KG1 (cell line): ENCODE measurements at regions not wholly inside any gene's neighbourhood (a gene's known extent, or its start where the extent isn't known, plus 50 kb on each side); places are given as distances from the start of the nearest gene placed in this dataset.

ENCODE experiments used
- DNase-seq: peaks from one replicate; lab custom pipeline; 2025; lab: John Stamatoyannopoulos, UW

DNA sequence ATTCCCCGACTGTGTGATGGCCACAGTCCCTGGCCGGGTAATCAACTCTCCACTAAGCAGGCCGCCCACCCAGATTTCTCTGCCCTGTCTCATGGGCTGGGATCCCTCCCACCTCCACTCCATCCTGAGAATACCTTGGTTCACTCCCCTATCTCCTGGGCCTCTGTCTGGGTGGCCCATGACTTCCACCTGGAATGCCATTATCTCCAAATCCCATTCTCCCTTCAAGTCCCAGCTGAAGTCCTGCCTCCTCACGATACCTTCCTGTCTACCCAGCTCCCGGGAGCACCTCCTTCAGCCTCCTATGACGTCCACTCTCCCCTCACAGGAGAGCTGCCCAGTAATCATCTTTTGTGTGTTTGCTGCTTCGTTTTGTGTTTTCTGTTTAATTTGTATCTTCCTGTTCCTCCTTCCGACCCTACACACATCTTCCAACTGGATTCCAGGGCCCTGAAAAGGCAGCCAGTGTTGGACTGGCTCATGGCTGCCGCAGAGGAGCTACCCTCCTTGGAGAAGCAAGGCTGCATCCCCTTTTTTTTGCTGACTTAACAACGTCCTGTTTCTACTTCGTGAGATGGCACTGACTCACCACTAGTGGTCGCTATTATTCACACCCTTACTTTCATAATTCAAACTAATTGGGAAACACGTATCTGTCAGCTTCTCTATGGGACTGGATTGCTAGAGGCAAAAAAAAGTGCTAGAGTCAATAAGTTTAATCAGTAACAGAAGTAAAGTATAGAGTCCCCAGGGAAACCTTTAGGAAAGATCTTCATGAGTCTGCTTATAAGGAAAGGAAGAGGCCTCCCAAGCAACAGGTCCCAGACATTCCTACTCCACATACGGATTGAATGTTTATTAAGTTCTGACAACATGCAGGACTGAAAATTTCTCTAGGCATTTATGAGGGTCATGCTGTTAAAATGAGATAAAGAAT is 171.9 kb upstream of the GATA6 start:
- peak; percentile 34 for DNase-seq

DNA sequence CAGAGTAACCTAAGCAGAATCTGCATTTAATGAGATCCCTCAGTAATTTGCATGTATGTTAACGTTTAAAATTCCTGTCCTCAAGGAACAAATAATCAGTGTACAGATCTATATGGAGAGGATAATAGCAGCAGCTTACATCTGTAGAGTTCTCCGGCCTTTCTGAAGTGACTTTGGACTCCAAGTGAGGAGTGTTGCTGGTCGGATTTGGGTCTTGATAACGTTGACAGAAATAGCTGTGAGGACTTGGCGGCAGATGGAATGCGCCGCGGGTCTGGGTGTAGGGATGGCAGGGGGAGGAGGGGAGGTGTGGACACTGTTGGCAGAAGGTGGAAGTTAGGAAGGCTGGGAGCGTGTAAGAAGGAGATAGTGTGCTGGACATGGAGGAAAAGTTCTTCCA is 170.9 kb upstream of the GATA6 start:
- no peak for DNase-seq

DNA sequence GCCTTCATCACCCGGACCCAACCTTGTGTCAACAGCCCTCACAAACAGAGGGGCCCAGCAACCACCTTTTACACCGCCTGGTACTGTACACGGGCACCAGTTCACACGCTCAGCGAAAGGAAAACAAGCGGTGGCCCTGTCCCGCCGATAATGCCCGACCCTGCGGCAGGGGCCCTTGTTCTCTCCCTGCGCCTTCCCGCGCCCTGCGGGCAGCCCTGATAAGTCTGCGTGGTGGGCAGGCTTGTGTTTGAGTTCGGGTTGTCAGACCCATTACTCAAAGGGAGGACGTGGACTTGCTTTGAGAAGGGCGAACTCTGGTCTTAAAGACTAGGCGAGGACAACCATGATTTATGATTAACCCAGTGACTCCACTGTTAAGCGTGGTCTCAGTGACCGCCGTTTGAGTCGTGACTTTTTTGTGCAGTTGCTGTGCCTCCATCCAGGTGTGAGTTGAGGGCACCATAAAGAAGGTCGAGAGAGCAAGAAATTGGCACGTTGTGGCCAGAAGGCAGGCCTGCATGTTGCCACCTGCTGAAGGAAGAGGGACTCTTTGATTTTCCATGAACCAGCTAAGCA is 167.4 kb upstream of the GATA6 start:
- no peak for DNase-seq

DNA sequence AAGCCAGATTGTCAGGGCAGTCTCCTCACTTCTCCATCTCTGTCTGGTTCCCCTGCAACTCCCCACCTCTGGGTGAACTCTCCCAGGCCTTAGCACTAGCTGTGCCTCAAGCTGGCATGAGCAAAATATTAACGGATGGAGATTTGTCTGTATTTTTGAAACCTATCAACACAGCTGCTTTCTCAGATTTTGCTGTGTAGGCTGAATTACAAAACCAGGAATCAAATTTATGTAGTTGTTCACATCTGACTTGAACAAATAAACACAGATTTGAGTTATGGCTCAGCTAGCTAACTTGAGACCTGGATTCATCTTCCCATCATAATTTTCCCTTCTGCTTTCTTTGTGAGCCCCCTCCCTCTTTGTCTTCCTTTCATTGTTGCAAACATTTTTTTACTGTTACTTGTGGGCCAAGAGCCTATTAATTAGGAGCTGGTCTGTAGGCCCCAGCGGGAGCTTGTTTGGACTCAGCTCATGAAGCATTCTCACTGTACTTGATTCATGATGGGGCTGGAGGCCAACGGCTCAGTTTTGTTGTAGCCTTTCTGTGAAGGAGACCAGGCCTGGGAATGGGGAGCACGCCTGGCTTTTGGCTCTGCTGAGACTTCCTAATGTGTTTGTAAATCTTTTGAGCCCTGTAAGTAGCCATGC is 164.1 kb upstream of the GATA6 start:
- DNase-seq = no peak

DNA sequence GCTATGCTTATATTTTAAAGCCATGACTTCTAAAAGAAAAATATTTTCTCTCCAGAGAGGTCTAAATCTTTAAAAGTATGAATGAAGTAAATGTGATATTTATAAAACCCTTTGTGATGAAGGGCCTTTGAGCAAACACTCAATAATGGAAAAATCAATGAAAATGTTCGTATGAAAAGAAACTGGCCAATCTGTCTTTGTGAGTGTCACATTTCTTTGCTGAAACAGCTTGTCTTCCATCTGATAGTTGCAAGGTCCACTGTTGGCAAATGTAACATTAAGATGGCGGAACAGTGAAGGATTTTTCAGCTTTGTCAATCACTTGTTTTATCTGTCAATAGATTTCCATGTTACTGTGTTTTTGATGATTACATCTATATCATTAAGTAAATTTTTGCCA is 162.9 kb upstream of the GATA6 start:
- DNase-seq = no peak

DNA sequence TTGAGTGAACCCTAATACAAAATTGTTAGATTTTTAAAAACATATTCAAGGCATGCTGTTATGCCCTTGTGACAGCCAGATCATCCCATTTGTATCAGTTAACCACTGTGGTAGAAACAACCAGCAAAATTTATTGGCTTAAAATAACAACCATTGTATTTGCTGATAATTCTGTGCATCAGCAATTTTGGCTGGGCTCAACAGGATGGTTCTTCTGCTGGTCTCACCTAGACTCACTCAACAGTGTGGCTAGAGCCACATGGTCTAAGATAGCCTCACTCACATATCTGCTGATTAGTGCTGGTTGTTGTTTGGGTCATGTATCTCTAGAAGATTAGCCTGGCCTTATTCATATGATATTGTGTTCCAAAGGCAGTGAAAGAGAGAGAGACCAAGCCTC is 160.1 kb upstream of the GATA6 start:
- DNase-seq = no peak

DNA sequence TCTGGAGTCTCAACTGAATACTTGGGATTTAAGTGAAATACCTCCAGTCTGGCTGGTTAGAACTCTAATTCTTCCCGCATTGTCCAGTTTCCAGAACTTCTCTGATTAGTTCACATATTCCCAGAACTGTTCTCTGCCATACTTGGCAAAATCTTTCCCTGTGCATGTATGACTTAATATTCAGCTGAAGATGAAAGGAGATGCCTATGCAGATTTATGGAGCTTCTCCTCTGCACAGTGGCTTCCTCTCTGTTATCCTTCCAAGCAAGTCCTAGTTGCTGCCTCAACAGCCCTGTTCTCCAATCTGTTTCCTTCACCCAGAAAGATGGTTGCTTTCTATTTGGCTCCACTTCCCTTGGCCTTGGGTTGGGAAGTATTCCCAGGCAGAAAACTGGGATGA is 155.4 kb upstream of the GATA6 start:
- DNase-seq = no peak

DNA sequence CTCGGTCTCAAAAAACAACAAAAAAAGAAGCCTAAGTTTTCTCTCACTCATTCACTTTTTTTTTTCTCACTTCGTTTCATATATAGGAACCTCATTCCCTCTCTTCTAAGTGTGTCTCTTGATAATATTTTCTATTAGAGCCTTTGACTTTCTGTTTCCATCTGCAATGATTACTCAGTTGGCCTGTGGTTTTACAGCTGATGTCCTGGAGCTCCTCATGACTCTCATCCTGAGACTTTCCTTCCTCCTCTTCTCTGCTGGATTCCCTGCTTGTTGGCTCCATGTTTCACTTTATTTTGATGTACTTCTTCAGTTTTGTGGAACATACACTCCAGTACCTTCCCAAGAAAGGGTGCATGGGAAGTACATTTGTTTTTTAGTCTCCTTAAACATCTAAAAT is 154.2 kb upstream of the GATA6 start:
- DNase-seq = no peak

DNA sequence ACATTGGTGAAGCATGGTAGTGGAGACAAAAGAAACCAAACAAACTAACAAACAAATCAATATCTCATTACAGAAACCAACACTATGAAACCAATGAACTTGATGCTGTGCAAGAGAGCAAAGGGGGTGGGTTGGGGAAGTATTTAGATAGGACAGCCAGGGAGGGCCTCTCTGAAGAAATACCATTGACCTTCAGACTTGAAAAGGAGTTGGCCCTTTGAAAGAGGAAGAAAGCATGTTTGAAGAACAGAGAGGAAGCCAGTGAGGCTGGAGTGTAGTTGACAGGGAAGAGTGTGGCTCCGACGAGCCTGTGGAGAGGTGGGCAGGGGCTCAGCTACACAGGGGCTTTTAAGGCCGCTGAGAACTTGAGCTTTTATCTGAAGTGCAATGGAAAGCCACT is 151.0 kb upstream of the GATA6 start:
- DNase-seq = no peak

DNA sequence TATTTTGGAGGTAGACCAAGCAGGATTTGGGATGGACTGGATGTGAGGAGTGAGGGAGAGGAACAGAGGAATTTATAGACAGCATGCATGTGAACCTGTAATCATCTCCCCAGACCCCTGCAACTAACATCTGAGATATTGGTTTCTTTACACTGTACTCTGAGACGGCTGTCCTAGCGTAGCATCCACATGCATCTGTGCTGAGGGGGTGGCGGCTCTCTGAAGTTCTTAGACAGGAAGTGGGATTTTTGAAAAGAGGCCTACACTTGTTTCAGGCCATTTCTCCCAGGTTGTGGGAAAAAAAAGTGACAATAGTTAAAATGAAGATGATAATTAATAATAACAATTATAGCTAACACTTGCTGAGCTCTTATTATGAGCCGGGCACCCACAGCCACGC is 150.2 kb upstream of the GATA6 start:
- DNase-seq = no peak

DNA sequence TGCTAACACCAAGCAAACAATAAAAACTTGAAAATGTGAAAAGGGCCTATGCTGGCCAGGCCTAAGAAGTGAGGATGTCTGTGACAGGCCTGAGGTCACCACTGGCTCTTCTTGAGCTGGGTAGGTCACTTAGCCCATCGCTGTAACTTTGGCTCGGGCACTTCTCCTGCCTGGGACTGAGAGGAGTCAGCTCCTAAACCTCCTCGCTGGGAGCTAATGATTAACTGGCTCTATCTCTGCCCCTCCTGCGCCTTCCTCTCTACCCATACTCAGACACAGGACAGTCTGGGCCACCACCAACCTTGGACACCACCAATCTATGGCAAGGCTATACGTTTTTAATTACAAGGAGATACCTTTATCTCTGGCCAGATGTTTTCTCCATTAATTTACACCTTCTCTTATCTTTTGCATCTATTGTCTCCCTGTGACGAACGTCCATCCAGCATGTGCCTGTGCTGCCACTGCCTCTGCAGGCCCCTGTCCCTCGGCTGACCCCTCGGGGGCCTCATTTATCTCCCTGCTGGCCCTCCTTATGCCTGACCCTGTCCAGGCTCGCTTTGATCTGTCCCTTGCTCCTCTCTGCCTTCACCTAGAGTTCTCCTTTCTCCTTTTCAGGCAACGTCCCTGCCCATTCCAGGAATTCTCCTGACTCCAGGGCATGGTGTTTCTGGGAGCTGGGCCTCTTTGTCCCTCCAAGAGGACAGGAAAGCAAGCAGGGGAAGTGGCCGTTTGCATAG is 149.1 kb upstream of the GATA6 start:
- no peak for DNase-seq

DNA sequence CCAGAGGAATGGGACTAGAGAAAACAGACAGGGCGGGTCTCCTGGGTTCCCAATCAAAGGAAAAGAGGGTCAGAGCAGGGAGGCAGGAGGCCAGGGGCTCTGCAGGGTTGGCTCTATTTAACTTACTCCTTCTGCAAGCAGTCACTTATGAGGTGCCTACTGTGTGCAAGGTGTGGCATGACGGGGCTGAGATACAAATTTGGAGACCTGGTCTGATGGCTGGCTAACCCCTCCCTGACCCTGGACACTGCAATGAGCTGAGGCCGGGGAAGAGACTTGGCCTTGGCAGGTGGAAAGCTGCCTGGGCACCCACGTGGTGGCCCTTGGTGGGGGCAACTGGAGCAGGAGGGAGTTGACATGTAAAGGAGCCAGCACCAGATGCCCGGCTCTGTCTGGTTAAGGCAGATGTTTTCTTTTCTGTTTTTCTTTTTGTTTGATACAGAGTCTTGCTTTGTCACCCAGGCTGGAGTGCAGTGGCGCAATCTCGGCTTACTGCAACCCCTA is 148.5 kb upstream of the GATA6 start:
- DNase-seq = no peak

DNA sequence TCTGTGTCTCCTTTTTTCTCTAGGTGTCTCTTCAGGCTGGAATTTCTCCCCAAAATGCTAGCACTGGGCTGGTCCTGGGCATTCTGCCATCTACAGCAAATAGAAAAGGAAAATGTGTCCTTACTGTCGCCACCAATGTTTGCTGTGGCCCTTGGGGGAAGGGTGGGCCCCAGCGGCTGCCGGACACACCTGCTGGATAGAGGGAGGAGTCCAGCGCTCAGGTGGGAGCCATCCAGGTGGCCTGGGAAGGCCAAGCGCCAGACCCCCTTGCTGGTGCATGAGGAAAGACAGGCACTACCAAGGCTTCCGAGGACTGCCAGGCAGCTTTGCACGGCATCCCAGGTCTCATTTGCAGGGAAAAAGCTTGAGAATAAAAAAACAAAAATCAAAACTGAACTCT is 147.7 kb upstream of the GATA6 start:
- DNase-seq = no peak

DNA sequence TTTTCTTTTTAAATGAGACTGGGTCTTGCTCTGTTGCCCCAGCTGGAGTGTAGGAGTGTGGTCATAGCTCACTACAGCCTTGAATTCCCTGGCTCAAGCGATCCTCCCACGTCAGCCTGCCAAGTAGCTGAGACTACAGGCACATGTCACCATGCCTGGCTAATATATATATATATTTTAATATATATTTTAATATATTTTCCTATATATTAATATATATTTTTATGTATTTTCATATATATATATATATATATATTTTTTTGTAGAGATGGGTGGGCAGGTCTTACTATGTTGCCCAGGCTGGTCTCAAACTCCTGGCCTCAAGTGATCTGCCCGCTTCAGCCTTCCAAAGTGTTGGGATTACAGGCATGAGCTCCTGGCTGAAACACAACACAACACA is 144.5 kb upstream of the GATA6 start:
- no peak for DNase-seq

DNA sequence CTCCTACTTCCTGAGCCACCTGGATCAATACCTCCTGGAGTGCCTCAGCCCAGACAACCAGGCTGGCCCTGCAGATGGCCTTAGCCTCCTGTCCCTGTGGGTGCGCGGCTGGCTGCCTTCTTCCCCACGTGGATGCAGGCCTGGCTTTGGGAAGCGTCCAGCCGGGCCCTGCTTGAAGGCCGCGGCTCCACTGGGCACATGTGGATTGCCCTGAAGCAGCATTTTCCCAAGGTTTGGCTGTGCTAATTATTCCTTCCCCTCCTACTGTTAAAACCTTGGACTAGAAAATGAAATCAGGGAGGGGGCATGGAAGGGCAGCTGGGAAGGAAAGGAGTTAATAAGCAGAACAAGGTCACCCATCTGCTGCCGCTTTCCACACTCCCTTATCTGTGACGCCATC is 143.0 kb upstream of the GATA6 start:
- DNase-seq = no peak

DNA sequence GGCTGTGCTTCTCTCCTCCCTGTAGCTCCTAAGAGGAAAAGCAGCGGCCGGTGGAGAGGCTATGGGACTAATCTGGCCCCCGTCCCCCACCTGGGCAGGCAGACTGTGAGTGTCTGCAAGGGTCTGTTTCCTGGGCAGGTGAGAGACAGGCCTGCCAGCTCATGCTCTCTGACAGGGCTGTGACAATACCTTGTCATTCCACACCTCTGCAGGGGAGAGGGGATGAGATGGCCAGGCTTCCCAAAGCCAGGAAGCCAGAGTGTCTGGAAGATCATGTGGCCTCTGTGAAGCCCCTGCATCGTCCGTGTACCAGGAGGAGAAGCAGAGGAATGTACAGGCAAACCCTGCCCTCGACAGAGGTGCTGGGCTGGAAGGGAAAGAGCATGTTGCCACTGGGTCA is 142.5 kb upstream of the GATA6 start:
- DNase-seq = no peak

DNA sequence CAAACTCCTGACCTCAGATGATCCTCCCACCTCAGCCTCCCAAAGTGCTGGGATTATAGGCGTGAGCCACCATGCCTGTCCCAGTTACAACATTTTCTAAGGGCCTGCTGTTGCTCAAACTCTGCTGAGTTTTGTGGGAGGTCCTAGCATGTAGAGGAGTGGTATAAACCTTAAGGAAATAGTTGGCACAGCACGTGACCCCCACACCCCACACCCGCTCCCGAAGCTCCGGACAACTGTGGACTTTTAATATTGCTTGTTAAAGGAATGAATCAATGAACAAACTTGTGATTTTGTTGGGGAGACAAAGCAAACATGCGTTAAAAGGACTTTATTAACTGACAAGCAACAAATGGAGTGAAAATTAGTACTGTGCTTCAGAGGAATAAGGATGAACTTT is 137.8 kb upstream of the GATA6 start:
- no peak for DNase-seq

DNA sequence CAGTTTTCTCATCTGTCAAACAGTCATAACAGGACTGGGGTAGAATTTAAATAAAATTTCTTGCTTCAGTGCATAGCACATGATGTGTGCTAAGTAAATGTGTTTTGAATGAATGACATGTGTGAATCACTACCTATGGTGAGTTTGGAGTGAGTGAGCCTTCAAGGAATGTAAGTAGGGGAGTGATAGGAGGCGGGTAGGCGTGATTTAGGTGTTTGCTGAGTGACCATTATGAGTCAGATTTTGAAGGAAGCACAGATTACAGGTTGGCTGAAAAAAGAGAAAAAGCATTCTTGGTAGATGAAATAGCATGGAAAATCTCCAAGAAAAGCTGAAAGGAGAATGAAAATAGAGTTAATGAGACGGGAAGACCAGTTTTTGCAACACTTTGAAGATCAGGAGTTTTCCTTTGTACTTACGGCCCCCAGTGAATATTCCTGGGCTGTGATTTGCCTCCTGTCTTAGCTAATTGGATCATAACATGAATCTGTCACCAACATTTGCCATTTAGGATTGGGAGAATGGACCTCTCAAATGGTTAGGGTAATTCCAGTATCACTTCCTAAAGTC is 136.9 kb upstream of the GATA6 start:
- DNase-seq = no peak

DNA sequence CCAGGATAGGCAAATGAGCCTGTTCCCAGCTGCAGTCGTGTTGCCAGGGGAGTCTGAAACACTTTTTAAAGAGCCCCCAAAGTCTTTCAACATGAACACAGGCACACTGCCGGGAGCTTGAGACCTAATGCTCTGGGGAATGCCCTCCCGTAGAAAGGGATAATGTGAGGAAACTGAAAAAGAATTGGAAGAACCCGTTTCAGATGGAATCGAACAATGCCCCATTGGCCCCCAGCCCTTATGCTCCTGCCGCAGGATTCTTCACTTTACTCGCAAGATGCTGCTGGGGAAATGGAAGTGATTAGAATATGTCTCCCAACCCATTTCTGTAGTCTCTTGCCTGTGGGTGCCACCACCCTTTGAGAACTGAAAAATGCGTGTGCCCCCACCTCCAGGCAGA is 136.3 kb upstream of the GATA6 start:
- no peak for DNase-seq

DNA sequence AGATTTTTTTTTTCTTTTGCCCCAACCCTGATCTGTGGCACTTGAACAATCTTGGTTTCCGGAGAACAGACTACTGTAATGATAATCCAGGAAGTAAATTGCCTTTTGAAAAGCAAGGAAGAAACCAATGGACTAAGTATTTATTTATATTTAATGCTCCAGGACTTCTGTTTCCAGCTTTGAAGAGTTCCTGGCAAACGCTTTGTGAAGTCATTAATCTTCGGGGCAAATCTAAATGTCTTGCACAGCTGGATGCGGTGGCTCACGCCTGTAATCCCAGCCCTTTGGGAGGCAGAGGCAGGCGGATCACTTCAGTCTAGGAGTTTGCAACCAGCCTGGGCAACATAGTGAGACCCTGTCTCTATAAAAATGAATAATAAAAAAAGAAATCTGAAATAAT is 135.1 kb upstream of the GATA6 start:
- DNase-seq = no peak

DNA sequence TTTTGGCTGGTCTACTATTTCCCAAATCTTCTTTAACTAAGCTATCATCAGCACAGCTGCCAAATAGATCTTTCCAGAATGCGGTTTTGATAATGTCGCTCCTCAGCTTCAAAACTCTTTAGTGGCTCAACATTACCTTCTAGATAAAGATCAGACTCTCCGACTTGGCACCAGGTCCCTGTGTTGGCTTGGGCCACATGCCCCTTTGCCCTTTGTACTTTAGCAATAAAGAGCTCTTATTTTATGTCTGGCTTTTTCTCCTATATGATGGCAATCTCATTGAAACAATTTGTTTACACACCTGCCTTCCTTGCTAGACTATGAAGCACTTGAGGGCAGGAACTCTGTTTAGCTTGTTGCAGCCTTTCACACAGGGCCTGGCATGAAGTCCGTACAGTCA is 128.9 kb upstream of the GATA6 start:
- DNase-seq = no peak

DNA sequence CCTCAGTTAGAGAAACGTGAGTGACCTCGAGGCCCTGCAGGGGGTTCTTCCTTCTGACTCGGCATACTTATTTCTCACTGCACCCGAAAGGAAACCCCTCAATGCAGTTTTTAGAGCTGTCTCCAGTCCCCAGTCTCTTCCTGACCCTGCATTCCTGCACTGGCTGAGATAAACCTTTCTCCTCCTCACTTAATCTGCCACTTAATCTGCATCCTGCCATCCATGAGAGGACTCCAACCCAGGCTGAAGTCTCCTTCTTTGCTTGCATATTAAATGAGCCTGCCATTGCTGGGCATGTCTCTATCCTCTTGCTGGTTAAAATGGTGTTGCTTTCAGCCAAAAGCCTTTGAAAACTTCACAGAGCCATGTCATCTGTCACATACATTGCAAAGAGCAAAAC is 125.6 kb upstream of the GATA6 start:
- DNase-seq = no peak
